HG03442 (cell line): ENCODE measurements at regions not wholly inside any gene's neighbourhood (a gene's known extent, or its start where the extent isn't known, plus 50 kb on each side); places are given as distances from the start of the nearest gene placed in this dataset.

Experiments
- ATAC-seq: cut with Tn5 transposase; IDR thresholded peaks from one replicate; pipeline ENCODE4 v1.9.1; 2021; ENCODE audit warnings: mild to moderate bottlenecking, moderate library complexity; ENCODE audit not compliant: unreplicated experiment

DNA sequence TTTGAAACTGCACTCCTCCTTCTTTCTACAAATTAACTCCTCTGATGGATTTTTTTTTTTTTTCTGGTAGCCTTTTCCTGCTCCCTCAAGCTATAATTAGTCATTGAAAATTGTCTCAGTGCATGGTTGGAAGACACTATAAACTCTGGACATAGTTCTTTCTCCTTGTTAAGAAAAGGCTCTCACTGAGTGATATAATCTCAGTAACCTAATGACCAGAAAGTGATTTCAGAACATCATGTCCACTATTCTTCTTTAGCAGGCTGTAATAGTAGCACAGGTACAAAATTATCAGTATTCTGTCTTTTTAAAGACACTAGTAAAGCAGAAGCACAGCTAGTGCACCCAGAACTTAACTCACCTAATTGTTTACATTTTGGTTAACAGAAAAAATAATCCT is 752.6 kb upstream of the PHF14 start:
- ATAC-seq, result no peak

DNA sequence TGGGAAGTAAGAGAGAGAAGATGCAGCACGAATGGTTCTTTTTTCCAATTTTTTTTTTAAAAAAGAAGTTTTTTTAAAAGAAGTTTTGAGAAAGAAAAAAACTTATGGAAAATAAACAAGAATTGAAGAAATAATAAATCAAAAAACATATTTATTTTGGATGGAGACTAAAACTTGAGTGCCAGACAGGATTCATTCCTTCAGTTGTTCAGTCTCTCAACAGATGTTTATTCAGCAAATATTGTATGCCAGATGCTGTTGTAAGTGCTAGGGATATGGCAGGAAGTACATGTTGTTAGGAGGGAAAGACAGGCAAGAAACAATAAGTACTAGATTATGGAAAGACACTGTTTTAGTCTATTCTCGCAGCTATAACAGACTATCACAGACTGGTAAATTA is 750.7 kb upstream of the PHF14 start:
- no peak for ATAC-seq

DNA sequence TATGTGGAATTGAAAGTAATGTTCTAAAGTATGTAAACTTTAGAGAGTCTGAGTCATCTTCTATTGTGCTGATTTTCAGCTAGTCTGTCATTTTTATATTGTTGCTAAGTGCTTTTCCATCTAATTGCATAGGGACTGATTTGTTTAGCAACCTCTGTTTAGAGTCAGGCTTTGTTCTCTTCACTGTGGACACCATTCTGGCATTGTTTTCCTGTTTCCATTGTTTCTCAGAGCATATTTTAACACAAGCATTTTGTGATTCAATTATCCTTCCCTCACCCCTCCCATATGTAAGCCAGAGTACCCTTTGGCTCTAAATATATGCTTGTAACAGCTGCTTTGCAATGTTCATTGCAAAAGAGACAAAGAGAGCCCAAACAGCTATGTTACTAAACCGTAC is 748.4 kb upstream of the PHF14 start:
- no peak for ATAC-seq

DNA sequence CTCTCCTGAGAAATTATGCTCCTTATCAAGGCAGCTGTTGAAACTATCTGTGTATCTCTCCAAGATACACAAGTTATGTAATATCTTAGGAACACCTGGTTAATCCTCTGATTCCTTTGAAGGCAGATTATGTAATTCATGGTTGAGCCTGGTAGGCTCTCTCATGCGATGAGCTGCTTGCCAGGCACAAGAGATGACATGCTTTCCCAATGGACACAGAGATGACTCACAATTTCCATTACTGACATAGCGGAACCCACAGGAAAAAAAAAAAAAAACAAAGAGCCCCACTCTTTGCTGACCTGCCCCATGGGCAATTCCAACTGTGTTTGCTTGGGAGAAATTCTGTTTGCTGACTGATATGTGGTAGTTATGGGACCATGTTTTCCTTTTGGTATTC is 736.4 kb upstream of the PHF14 start:
- ATAC-seq, result no peak

DNA sequence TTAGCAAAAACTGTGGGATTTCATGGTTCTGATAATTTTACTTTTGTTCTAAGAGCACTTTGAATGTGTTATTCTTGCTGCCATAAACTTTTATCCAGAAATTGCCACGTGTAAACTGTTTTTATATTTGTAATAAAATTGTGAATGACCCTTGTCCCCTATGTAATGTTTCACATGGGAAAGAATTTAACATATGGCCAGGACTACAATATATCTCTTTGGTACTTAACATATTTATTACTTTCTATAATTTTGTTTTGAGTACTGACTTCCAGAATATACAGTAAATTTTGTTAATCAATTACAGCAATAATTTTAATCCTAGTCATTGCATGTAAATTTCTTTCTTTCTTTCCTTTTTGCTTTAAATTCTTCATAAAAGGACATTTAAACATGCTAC is 735.0 kb upstream of the PHF14 start:
- no peak for ATAC-seq

DNA sequence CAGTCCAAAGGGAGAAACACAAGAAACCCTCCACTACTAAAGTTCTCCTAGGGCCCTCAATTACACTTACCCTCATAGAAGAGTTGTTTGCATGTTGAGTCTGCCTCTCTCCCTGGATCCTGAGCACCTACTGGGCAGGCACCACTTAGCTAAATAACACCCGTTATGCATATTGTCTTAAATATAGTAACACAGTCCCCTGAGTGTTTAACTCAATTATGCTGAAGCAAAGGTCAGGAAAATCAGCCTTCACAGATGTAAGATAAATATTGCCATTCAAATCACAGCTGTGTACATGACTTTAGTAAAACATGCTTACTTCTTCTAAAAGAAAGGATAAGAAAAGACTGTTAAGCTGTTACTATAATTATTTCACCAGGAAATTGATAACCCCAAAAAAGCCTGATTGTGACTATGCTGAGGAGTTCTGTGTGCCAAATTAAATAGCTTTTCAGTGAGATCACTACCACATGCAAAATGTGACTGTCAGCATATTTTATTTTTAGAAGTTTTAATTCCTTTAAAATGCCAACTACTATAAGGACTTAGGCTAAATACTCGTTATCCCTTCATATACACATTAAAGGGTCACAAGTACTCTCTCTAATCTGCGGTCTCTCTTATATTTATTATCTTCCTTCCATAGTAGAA is 733.9 kb upstream of the PHF14 start:
- no peak for ATAC-seq

DNA sequence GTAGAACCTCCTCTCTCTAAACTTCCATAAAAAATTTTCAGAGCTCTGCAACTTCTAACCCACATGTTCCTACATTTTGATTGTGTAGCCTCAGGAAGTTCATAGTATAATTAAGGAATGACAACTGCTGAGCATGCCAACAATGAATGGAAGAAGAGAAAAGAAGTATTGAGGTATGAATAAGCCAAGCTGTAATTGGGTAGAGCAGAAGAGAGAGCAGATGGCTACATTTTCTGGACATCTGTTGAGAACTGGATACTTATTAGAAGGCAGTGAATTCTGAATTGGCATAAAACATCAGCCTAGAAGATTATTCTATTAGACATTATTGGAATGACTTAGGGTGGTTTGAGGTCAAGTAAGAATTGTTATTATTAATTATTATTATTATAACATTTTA is 728.3 kb upstream of the PHF14 start:
- no peak for ATAC-seq

DNA sequence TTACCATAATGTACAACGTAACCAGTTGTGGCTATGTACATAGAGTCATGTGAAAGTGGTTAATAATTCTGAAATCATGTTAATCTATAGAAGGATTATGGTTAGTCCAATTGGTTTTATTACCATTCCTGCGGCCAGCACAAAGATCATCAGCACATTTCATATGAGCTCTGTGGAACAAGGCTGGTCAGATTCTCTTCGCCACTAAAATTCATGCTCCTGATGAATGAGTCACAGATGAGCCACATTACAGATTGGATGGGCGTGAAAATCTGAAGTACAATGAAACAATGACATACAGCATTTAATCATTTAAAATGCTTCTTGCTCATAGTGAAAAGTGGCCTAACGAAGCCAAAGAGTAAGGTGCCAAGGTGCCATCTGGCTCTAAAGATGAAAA is 716.2 kb upstream of the PHF14 start:
- no peak for ATAC-seq

DNA sequence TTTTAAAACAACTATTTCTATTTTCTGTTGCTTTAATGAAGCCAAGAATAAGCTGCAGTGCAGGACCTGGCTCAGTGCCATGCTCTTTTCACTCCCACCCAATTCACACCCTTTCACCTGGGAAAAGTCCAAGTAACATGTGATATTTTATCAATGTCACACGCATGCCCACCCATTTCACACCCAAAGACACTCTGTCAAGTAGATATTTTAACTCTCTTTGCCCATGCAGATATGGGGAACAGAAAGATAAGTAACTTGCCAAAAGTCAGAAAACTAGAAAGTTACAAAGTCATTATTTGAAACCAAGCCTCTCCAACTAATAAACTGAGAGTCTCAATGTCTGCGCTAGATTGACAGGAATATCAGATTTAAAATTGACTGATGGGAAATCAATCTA is 706.7 kb upstream of the PHF14 start:
- no peak for ATAC-seq

DNA sequence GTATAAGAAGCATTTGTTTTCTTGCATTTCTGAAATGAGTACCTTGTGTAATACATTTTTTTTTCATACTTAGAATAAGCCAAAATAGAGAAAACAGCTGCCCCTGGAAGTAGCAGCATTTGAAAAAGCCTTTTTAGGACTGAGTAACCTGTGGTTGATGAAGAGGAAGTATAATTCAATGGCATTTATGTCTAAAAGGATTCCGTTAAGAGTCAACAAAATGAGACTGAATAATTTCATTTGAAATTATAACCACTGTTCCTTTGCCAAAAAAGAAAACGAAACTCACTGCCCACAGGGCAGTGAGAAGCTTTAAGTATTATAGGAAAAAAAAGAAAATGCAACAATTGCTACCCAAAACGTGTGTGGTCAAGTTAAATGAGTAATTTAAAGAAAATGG is 705.6 kb upstream of the PHF14 start:
- ATAC-seq, result no peak

DNA sequence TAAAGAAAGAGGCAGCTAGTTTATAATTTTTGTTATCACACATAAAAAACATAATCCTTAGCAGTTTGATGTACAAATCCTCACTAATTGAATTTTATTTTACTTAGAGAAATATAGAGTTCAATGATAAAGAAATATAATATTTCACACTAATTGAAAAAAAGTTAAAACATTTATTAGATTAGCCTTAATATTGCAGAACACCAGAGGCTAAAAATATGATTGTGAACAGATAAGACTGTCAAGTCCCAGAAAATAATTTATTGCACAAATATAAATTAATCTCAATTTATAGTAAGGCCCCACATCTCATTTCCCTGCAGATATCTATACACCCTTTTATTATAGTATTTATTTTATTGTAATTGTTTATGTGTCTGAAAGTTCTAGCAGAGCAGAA is 690.8 kb upstream of the PHF14 start:
- no peak for ATAC-seq

DNA sequence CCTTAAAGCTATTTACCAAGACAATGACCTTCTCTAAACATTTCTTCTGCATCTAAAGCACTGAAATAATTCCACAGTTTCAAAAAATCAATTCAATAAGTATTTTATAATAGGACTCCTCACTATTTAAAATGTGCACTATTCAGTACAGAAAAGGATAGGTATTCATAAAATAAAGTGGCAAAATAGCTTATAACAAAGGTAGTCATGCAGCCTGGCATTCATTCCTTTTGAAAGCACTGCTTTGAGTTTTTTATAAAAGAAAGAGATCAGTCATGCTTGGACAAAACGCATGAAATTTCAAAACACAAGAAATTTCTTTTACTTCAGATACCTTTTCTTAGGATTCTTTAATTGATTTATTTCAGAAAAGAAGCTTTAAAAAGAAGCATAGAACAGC is 689.7 kb upstream of the PHF14 start:
- ATAC-seq, result no peak

DNA sequence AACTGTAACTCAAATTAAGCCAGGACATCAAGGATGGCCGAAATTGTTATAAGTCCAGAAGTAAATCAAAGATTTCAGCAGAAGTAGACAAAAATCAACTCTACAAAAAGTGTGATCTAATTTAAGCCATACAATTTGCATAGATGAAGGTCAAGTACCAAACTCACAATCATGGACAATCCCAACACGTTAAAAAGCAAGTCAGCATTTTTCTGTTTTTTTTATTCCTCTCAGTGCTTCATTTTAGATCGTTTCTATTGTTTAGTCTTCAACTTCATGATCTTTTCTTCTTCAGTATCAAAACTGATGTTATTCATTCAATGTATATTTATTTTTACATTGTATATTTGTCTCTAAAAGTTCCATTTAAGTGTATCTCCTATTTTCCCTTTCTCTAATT is 674.3 kb upstream of the PHF14 start:
- ATAC-seq, result no peak

DNA sequence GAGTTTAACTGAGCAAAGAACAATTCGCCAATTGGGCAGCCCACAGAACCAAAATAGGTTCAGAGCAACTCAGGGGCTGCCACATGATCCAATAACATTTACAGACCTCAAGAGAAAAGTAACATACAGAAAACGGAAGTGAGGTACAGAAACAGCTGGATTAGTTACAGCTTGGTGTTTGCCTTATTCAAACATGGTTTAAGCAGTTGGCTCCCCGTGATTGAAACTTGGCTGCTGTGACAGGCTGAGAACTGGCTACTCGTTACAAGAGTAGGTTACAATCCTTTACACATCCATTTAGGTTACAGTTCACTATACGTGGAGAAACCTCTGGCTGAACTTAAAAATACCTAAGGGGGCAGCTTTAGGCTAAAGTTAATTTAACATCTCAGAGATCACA is 673.1 kb upstream of the PHF14 start:
- ATAC-seq, result no peak

DNA sequence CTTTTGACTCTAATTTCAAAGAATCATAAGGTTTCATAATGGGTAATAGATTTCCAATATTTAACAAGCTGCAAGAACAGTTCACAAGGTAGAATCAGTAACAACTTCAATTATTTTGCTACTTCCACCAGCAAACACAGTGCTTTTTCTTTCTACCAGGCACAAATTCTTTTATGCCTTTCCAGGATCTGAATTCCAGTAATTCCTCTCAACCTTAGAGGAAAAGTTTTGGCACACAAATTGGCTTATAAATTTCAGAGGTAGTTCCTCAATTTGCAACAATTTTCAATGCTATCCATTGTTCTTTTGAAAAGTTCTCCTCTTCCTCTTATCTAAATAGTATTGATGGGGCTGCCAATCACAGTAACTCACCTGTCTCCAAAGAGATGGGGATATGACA is 665.4 kb upstream of the PHF14 start:
- no peak for ATAC-seq

DNA sequence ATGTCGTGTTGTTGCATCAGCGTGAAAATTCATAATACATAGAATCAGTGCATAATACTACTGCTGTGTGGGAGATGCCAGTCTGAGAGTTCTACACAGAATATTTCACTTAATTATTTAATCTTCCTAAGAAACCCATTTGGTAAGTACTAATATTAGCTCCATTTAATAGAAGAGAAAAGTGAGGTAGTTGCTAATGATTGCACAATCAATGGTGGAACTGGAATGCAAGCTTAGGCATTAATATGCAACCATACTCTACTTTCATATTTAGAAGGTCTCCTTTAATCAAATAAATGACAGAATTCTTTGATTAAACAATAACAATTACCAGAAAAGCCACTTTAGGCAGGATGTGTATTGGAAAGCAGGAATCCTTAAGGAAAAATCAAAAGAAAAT is 660.7 kb upstream of the PHF14 start:
- no peak for ATAC-seq

DNA sequence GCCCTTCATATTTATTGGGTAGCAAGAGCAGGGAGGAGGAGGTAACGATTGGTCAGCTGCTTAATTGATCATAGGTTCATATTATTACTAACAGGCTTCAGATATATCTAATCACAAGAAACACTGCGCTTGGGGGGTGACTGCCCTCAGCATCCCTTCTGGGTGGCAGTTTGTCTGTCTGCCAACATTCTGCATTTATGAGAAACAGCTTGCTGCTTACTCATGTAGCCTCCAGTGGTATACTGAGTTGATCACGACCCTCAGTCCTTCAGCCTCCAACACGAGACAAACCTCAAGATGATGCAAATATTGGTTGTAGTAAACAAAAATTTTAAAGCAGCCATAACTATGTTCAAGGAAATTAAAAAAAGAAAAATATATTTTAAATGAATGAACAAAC is 657.8 kb upstream of the PHF14 start:
- no peak for ATAC-seq

DNA sequence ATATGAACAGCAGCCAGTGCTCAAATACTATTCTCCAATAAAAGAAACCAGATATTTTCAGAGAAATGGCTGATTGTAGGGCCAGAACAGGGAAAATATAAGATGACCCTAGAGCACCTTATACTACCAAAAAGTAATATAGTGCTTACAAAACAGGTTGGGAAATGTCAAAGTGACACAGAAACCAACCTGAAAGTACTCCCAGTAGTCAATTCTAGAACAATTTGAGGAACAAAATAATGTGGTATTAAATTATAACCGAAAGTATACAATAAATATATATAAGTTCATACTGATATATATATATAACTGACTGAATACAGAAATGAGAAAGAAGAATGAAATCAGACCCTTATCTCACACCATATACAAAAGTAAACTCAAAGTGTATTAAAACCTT is 657.2 kb upstream of the PHF14 start:
- no peak for ATAC-seq

DNA sequence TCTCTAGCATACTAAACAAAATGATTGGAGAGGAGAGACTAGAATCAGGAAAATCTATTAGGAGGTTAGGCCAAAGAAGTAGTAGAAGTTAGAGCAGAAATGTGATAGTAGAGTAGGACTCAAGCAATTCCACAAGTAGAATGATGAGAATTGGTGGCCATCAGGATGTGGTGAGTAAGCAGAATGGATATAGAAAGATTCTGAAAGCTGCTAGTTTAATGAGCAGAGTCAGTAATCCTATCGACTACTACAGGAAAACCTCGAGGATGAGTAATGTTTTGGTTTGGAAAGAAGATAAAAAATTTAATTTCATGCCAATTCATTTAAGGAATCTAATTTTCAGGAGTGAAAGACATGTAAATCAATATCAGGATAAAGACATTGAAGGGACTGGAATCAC is 648.3 kb upstream of the PHF14 start:
- ATAC-seq, result no peak

DNA sequence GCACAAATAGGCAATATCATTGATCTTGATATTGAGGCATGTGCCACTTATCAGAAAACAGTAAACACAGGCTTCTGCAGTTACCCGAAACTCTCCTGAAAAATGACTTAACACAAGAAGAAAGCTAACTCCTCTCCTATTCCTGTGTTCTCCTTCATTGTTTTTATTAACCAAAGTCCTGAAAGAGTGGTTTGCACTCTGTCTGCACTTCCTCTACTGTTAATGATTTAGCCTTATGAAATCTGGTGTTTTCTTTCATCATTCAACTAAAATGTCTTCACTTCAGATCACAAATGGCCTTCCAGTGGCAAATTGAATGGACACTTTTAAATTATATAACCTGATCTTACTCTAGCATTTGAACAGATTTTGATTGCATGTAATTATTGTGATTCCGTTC is 630.6 kb upstream of the PHF14 start:
- no peak for ATAC-seq

DNA sequence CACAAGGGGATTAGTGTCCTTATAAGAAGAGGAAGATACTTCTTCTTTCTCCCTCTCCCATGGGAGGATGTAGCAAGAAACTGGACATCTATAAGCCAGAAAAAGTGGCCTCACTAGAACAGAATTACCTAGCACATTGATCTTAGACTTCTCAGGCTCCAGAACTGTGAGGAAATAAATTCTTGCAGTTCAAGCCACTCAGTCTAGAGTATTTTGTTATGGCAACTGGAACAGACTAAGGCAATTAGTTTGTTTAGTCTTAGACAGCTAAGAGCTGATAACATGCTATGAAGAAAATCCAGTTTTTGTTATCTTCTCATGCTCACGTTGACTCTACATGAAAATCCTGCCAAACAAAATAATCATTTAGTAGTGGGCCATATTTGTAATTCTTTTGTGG is 627.6 kb upstream of the PHF14 start:
- ATAC-seq, result no peak

DNA sequence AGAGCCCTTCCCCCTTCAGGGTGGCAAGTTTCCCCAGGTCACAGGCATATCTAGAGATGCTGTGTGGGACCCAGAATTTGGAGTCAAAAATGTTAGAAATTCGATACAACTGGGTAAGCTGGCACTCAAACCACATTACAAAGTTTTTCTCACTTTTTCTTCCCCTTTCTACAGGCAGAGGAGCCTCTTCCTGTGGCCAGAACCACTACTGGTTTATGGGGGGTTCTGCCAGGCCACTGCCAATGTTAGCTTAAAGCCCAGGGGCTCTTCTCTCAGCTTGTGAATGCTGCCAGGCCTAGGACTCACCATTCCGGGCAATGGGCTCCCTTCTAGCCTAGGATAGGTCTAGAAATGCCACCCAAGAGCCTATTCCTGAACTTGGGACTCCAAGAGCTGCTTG is 617.9 kb upstream of the PHF14 start:
- ATAC-seq, result no peak

DNA sequence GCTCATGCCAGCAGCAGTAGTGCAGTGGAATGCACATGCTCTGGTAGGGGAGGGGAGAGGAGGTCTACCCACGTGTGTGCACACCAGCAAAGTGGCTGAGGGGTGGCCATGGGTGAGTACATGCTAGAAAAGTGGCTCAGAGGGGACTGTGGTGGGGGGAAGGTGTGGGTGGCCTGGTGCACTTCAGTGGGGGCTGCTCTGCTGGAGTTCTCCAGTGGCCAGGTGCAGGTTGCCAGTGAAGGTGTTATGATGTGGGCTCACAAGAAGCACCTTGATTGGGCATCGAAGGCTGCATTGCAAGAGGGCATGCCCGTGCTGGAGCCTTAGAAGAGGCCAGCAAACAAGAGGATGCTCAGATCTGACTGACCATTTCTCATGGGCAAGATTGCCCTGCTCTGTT is 613.6 kb upstream of the PHF14 start:
- ATAC-seq, result no peak

DNA sequence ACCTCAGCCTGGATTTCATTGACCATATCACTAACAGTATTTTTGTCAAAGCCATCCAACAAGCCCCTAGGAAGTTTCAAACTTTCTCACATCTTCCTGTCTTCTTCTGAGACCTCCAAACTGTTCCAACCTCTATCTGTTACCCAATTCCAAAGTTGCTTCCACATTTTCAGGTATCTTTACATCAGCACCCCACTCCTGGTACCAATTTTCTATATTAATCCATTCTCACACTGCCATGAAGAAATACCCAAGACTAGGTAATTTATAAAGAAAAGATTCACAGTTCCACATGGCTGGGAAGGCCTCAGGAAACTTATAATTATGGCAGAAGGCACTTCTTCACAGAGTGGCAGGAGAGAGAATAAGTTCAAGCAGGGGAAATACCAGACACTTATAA is 571.9 kb upstream of the PHF14 start:
- no peak for ATAC-seq
